Adipocyte (in vitro differentiated cells): ENCODE measurements at regions not wholly inside any gene's neighbourhood (a gene's known extent, or its start where the extent isn't known, plus 50 kb on each side); places are given as distances from the start of the nearest gene placed in this dataset.

Source experiments
- DNase-seq: peaks from one replicate; pipeline ENCODE4 v3.0.0-alpha.2; 2015; ENCODE audit warnings: low read depth
- H3K27me3 ChIP-seq: replicated peaks from 2 replicates; pipeline ENCODE4 v1.7.0; 2013; ENCODE audit warnings: mild to moderate bottlenecking, low read length, moderate library complexity; ENCODE audit not compliant: control insufficient read depth, insufficient read depth
- H3K36me3 ChIP-seq: 2 replicates; pipeline ENCODE4 v1.7.0; 2013; ENCODE audit warnings: low read length, mild to moderate bottlenecking, moderate library complexity; ENCODE audit not compliant: control insufficient read depth, insufficient read depth, severe bottlenecking
- H3K4me1 ChIP-seq: 2 replicates; pipeline ENCODE4 v1.7.0; 2013; ENCODE audit warnings: mild to moderate bottlenecking, low read length, moderate library complexity; ENCODE audit not compliant: control insufficient read depth, insufficient read depth
- H3K4me3 ChIP-seq: 2 replicates; pipeline ENCODE4 v1.7.0; 2013; ENCODE audit warnings: mild to moderate bottlenecking, low read length, moderate library complexity
- H3K9ac ChIP-seq: 2 replicates; pipeline ENCODE4 v1.7.0; 2013; ENCODE audit warnings: mild to moderate bottlenecking, low read length, moderate library complexity
- H3K9me3 ChIP-seq: 2 replicates; pipeline ENCODE4 v1.7.0; 2013; ENCODE audit warnings: mild to moderate bottlenecking, low read length, moderate library complexity; ENCODE audit not compliant: control insufficient read depth

GRCh38 chr2:198498516-198498915, 694.1 kb downstream of the PLCL1 start:
- Histone ChIP-seq H3K27me3 (no peaks in the 10 kb centered on the region), H3K9ac (no peak overlapping the region), H3K9me3 (no peaks in the 10 kb centered on the region), H3K36me3 (no peaks in the 10 kb centered on the region), H3K4me3 (no peak overlapping the region), H3K4me1 (peaks cover 10% of the 10 kb centered on the region)
- DNase-seq: no peak

- Histone ChIP-seq H3K4me3 (no peak overlapping the region), H3K36me3 (no peaks in the 10 kb centered on the region), H3K9ac (no peak overlapping the region), H3K4me1 (peaks cover 10% of the 10 kb centered on the region), H3K27me3 (no peaks in the 10 kb centered on the region), H3K9me3 (no peaks in the 10 kb centered on the region)
- DNase-seq: no peak
Measured at GRCh38 chr2:198498048-198498447, 693.7 kb downstream of the PLCL1 start.

GRCh38 chr2:198494931-198495330, 690.5 kb downstream of the PLCL1 start:
- Histone ChIP-seq H3K4me1 (peaks cover 10% of the 10 kb centered on the region), H3K4me3 (no peak overlapping the region), H3K9ac (no peak overlapping the region), H3K9me3 (no peaks in the 10 kb centered on the region), H3K36me3 (no peaks in the 10 kb centered on the region), H3K27me3 (no peaks in the 10 kb centered on the region)
- DNase-seq: no peak

- H3K9ac ChIP-seq: no peak overlapping the region
- no peaks in the 10 kb centered on the region for H3K36me3 ChIP-seq
- no peaks in the 10 kb centered on the region for H3K9me3 ChIP-seq
- no peak for DNase-seq
- H3K4me1 ChIP-seq: no peaks in the 10 kb centered on the region
- H3K4me3 ChIP-seq: no peak overlapping the region
- H3K27me3 ChIP-seq: no peaks in the 10 kb centered on the region
Measured at GRCh38 chr2:198490748-198491147, 686.4 kb downstream of the PLCL1 start.

GRCh38 chr2:198488964-198489363, 684.6 kb downstream of the PLCL1 start:
- Histone ChIP-seq H3K4me1 (no peaks in the 10 kb centered on the region), H3K27me3 (no peaks in the 10 kb centered on the region), H3K36me3 (no peaks in the 10 kb centered on the region), H3K4me3 (no peak overlapping the region), H3K9ac (no peak overlapping the region), H3K9me3 (no peaks in the 10 kb centered on the region)
- no peak for DNase-seq

GRCh38 chr2:198483051-198483450, 678.7 kb downstream of the PLCL1 start:
- Histone ChIP-seq H3K4me1 (no peaks in the 10 kb centered on the region), H3K27me3 (no peaks in the 10 kb centered on the region), H3K9me3 (no peaks in the 10 kb centered on the region), H3K9ac (no peak overlapping the region), H3K36me3 (no peaks in the 10 kb centered on the region), H3K4me3 (no peak overlapping the region)
- DNase-seq: peak; percentile 15

GRCh38 chr2:198479065-198479464, 674.7 kb downstream of the PLCL1 start:
- no peaks in the 10 kb centered on the region for H3K4me1 ChIP-seq
- no peaks in the 10 kb centered on the region for H3K27me3 ChIP-seq
- DNase-seq: peak; percentile 18
- no peak overlapping the region for H3K4me3 ChIP-seq
- H3K9ac ChIP-seq: no peak overlapping the region
- no peaks in the 10 kb centered on the region for H3K9me3 ChIP-seq
- H3K36me3 ChIP-seq: no peaks in the 10 kb centered on the region

GRCh38 chr2:198478361-198478760, 674.0 kb downstream of the PLCL1 start:
- H3K9me3 ChIP-seq: no peaks in the 10 kb centered on the region
- H3K27me3 ChIP-seq: no peaks in the 10 kb centered on the region
- no peak overlapping the region for H3K4me3 ChIP-seq
- no peaks in the 10 kb centered on the region for H3K4me1 ChIP-seq
- DNase-seq: peak; percentile 22
- no peaks in the 10 kb centered on the region for H3K36me3 ChIP-seq
- no peak overlapping the region for H3K9ac ChIP-seq

GRCh38 chr2:198476007-198476406, 671.6 kb downstream of the PLCL1 start:
- Histone ChIP-seq H3K9me3 (no peaks in the 10 kb centered on the region), H3K4me1 (no peaks in the 10 kb centered on the region), H3K36me3 (no peaks in the 10 kb centered on the region), H3K4me3 (no peak overlapping the region), H3K9ac (no peak overlapping the region), H3K27me3 (no peaks in the 10 kb centered on the region)
- no peak for DNase-seq

GRCh38 chr2:198471291-198471690, 666.9 kb downstream of the PLCL1 start:
- Histone ChIP-seq H3K4me1 (no peaks in the 10 kb centered on the region), H3K4me3 (no peak overlapping the region), H3K9me3 (peaks cover 5% of the 10 kb centered on the region), H3K36me3 (no peaks in the 10 kb centered on the region), H3K9ac (no peak overlapping the region), H3K27me3 (no peaks in the 10 kb centered on the region)
- DNase-seq: no peak

GRCh38 chr2:198468136-198468535, 663.7 kb downstream of the PLCL1 start:
- H3K4me1 ChIP-seq: no peaks in the 10 kb centered on the region
- no peaks in the 10 kb centered on the region for H3K36me3 ChIP-seq
- H3K9me3 ChIP-seq: peaks cover 5% of the 10 kb centered on the region
- DNase-seq: no peak
- no peak overlapping the region for H3K4me3 ChIP-seq
- H3K27me3 ChIP-seq: no peaks in the 10 kb centered on the region
- H3K9ac ChIP-seq: no peak overlapping the region

GRCh38 chr2:198465970-198466369, 661.6 kb downstream of the PLCL1 start:
- DNase-seq: no peak
- H3K36me3 ChIP-seq: no peaks in the 10 kb centered on the region
- H3K4me1 ChIP-seq: no peaks in the 10 kb centered on the region
- H3K4me3 ChIP-seq: no peak overlapping the region
- H3K9me3 ChIP-seq: peaks cover 5% of the 10 kb centered on the region
- H3K9ac ChIP-seq: no peak overlapping the region
- H3K27me3 ChIP-seq: no peaks in the 10 kb centered on the region
